Stimulated activated CD4-positive, alpha-beta T cell treated with anti-CD3 and anti-CD28 coated beads, Interleukin-4, amount 100 ng/mL, for 24 hours (primary cell): ENCODE measurements at regions not wholly inside any gene's neighbourhood (a gene's known extent, or its start where the extent isn't known, plus 50 kb on each side); places are given as distances from the start of the nearest gene placed in this dataset.
"Not testable (repeated sequence)": the region's sequence is repeated elsewhere in the genome, so short reads cannot be mapped to it uniquely, and the experiment has no call there.

Experiments
- DNase-seq: peaks from one replicate; pipeline ENCODE4 v3.0.0-alpha.2; 2020

DNA sequence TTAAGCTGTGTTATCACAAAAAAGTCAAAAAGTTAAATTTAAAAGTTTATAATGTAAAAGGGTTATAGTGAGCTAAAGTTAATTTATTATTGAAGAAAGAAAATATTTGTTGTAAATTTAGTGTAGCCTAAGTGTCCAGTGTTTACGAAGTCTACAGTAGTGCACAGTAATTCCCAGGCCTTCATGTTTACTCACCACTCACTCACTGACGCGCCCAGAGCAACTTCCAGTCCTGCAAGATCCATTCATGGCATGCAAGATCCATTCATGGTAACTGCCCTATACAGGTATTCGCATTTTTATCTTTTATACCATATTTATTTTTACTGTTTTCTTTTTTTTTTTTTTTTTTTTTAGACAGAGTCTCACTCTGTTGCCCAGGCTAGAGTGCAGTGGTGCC, 69.5 kb downstream of the TPRA1 start:
- no peak for DNase-seq

DNA sequence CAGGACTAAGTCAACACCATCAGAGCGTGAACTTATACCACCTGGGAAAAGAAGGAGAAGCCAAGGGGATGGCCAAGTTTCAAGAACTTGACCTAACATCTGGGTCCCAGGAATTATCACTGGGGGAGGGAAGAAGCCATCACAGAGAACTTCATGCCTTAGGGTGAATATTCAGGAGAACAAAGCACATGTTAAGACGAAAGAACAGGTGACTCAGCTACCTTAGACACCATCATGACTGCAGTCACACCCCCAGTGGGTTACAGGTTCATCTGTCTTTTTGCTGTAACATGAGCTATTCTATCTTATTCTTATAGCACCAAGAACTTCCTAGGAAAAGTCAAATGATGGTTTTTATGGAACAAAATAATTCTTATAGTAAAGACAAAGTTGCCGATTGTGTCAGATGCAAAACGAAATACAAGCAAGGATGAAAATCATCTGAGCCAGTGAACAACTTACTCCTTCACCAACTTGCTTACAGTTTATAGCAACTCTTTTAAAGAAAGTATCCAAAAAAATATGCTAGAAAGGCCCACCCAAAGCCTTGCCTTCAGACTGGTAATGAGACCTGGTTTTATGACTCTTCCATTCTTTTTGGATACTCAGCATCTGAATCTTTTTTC, 72.0 kb downstream of the TPRA1 start:
- no peak for DNase-seq

DNA sequence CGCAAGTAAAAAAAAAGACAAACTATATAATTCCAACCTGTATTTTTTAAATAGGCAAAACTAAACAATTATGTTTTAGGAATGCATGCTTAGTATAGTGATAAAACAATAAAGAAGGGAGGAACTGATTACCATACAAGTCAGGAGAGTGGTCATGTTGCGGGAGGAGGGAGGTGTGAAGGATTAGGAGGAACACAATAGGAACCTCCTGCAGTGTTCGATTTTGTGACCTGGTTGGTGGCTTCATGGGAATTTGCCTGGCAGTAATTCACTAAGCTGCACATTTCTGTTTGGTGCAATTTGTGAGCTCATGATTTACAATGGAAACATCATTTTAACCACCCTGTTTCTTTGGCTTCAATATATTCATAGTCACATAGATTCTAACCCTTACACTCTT, 78.3 kb downstream of the TPRA1 start:
- no peak for DNase-seq

DNA sequence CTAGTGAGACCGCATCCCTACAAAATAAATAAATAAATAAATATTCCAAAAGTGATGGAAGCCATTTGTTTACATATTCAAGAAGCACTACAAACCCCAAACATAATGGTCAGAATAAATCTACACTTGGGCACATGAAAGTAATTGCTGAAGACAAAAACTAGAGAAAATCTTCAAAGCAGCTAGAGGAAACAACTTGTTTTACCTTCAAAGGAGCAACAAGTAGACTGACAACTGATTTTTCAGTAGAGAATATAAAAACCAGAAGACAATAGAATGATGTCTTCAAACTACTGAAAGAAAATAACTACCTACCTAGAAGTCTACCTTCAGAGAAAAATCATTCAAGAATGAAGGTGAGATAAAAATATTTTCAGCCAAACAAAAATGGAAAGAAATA, 89.4 kb downstream of the TPRA1 start:
- DNase-seq: no peak

DNA sequence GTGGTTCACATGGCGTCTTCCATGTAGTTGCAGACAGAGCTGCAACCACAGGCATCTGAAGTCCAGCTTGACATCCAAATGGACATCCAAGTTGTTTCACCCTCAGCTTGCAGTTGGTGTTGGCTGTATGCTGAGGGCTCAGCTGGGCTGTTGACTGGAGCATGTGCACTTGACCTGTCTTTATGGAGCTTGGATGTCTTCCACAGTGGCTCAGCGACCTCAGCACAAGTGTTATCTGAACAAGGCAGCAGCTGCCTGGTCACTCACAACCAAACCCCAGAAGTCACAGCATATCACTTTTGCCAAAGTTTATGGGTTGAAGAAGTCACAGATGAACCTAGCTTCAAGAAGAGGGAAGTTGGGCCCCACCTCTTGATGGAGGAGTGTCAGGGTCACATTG, 92.9 kb downstream of the TPRA1 start:
- DNase-seq: no peak

DNA sequence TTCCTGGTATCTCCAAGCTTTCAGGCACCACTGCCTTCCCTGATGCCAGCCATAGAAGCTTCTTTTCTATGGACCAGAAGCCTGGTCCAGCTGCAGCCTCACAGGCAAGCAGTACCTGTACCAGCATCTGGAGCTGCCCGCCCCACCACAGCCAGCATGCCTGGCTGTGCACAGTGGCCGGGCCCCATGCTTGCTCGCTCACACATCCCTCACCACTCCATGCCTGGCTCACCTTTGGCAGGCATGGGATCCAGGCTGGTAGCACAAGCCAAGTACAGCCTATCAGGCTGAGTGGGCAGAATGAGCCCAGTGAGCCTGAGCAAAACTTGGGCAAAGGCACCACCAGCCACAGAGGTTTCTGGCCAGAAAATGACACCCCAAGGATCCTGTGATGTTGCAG, 93.4 kb downstream of the TPRA1 start:
- DNase-seq: no peak

DNA sequence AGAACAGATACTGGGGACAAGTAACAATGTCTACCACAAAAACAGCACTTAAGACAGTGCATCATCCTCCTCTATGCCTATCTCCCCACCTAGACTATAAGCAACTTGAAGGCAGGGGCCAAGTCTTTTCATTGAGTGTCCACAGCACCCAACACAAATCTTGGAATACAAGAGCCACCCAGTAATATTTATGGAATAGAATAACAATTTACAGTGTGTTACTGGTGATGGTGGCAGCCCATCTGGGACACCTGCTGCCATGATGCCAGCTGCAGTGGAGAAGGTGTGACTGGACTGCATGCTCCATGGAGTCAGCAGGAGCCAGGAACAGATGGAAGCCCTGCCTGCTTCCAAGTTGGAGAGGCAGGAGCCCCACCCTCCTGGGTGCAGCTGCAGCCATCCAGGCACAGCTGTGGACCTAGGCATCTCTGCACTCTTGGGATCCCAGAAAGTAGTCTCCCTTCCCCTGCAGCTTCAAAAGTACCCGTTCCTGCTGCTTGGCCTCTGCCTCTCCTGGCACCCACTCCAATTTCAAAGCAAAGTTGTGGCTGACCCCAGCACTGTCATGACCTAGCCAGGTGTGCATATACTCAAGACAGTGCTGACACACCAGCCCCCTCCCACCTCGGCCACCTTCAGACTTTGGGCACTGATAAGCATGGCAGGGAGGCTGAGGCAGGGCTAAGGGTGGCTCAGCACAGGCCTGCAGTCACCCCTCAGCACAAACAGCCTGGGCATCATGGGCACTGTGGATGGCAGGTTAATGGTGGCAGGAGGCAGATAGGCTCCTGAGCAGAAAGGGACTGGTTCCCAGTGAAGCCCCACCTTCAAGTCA, 94.5 kb downstream of the TPRA1 start:
- no peak for DNase-seq

DNA sequence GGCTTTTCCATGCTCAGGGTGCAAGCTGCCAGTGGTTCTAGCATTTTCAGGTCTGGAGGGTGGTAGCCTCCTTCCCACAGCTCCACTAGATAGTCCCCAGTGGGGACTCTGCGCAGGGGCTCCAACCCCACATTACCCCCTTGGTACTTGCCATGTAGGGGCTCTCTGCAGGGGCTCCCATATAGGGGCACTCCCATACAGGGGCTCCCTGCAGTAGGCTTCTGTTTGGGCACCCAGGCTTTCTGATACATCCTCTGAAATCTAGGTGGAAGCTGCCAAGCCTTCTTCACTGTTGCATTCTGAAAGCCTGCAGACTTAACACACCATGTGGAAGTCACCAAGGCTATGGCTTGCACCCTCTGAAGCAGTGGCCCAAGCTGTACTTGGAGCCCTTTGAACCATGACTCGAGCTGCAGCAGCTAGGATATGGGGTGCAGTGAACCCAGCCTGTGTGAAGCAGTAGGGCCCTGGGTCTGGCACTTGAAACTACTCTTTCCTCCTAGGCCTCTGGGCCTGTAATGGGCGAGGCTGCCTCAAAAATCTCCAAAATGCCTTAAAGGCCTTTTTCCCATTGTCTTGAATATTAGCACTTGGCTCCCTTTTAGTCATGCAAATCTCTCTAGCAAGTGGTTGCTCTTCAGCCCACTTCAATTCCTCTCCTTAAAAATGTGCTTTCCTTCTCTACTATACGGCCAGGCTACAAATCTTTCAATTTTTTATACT, 96.4 kb downstream of the TPRA1 start:
- no peak for DNase-seq

DNA sequence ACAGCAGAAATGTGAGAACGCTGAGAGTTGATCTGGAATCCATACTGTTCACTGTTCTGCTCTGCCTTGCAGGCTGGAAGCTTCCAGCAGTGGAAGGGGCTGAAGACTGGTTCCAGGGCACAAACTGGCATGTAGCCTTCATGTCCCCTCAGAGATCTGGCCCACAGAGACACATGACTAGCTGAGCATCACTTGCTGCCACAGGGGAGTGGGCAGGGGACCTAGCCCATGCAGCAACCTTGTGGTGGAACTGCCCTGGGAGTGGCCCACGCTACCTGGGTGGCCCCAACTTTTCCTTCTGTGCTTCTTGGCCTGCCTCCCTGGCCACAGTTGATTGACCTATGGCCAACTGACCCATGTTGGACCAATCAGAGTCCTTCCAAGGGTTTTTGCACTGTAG, 98.1 kb downstream of the TPRA1 start:
- DNase-seq: no peak

DNA sequence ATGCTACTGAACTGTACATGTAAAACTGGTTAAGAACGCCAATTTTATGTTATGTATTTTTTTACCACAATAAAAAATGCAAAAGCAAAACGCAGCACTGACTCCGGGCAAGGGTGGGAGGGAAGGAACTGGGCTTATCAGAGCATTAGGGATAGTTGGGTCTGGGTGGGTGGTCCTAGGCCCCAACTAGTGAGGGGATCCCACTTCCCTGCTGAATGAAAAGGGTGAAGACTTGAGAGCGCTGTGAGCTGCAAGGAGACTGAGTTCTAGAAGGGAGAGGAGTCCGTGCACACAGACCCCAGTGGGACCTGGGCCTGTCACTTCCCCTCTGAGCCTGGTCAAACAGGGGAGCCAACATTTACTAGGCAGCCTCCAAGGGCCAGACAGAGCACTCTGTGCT, 98.6 kb downstream of the TPRA1 start:
- no peak for DNase-seq

DNA sequence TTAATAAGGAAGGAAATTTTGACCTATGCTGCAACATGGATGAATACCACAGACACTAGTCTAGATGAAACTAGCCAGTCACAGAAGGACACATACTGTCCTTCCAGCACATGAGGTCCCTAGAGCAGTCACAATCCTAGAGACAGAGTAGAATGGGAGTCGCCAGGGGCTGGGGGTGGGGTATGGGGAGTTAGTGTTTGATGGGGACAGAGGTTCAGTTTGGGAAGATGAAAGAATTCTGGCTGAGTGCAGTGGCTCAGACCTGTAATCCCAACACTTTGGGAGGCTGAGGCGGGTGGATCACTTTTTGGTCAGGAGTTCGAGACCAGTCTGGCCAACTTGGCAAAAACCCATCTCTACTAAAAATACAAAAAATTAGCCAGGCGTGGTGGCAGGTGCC, 99.2 kb downstream of the TPRA1 start:
- DNase-seq: no peak

DNA sequence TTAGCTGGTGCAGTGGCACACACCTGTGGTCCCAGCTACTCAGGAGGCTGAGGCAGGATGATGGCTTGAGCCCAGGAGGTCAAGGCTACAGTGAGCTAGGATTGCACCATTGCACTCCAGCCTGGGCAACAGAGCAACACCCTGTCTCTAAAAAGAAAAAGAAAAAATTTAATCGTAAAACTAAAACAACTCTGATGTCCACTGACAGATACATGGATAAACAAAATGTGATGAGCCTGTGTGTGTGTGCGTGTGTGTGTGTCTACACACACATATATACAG, 99.6 kb downstream of the TPRA1 start:
- not testable (repeated sequence) for DNase-seq

DNA sequence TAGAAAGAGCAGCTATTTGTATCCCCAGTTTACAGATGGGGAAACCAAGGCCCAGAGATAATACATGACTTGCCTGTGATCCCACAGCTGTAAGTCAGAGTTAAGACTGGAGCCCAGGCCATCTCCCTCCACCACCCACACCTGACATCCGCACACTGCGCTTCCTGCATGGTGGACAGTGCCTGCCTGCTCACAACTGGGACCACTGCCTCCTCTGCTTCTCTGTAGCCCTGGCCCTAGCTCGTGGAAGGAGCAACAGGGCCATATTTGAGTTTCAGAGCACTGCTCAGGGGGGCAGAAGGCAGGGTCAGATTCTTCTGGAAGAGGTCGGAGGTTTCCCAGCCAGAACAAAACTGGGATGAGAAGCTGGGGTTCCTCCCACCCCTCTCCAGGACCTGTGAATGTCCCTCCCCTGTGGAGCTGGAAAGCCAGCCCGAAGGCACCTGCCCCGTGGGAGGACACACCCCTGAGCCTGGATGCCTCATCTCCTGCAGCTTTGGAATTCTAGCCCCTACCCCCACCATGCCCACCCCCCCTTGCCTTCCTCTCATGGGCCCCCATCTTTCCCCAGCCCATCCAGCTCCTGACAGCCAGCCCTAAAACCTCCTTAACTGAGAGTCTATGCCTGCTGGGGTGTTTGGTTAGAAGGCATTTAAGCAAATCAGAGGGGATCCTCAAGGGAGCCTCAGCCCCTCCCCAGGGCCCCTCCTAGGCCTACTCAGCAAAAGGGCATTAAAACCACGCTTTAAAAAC, 100.1 kb downstream of the TPRA1 start:
- no peak for DNase-seq

DNA sequence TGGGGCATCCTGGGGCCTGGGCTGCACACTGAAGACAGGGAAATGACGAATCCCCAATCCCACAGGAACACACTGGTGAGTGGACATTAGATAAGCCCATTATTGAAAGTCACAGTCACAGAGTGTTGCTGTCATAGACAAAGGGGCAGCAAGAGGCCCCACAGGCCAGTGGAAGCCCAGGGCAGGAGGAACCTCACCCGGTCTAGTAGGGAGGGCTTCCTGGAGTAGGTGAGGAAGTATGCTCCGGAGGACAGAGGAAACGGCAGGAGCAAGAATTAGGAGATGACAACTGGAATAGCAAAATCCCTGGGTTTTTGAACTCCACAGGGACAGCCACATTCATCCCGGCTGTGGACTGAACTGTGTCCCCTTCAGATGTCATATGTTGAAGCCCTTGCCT, 101.2 kb downstream of the TPRA1 start:
- no peak for DNase-seq

DNA sequence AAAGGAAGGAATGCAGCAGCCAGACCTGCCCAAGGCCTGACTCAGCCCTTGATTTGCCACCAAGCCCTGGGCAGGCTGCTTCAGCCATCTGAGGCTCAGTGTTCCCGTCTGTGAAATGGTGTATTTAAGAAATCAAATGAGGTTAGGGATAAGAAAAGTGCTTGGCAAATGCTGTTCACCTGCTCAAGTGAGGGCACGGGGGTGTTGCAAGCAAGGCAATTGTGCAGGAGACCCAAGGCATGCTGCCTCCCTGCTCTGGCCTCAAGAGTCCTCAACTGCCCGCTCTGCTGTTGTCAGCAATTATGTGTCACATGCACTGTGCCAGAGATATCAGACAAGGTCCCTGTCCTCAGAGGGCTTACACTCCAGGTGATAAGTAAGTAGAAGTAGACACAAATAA, 101.8 kb downstream of the TPRA1 start:
- no peak for DNase-seq

DNA sequence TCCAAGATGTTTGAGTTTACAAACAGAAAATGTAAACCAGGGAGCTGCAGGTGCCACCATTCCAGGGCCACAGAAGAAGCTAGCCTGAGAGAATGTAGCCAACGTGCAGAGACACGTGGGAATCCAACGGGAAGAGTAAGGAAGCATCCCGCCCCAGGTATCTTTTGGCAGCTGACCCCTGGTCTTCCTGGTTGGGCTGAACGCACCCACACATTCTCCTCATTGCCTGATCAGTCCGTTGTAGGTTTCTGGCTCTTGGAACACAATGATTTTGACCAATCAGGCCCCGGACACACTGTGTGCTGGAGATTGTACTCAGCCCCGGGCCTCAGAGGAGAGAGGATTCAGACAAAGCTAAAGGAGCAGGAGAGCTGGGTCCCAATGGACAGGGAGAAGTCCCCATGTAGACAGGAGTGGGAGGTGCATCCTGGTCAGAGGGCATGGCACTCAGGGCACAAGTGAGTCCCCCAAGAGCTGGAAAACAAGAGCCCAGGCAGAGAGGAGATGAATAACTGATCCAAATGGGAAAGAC, 102.3 kb downstream of the TPRA1 start:
- no peak for DNase-seq

DNA sequence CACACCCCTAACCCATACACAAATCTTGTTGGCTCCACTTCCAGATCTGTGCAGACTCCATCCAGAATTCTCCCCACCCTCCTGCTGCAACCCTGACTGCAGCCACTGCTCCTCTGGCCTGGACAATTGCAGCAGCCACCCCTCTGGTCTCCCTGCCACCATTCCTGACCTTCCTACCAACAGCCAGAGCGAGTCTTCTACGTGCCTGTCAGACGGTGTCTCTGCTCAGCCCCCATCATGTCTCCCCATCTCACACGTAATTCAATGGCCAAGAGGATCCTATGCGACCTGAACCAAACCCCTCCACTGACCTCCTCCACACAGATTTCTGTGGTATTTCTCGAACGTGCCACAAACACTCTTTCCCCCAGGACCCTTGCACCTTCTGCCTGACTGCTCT, 103.3 kb downstream of the TPRA1 start:
- DNase-seq: no peak

DNA sequence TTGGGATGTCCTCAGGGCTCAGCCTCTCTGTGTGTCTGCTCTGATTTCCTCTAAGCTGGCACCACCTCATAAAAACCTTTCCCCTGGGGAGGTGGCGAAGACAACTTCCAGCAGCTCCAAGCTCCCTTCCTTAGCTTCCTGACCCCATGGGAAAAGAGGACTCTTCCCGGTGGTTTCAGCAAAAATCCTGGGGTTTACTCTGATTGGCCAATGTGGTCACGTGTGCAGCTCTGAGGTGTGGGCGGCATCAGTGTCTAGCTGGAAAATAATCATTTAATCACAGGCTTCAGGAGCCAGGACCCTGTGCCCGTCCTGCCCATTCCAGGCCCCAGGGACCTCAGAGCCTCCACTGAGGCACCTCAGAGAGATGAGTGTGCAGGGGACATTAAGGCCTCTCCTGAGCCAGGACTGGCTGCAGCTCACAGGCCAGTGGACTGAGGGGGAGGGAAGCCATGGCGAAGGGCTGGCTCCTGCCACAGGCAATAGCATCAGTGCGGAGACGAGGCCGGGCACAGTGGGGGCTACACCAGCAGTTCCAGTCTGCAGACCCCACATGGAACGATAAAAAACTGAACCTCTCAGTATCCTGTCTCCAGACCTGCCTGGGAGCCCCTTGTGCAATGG, 104.1 kb downstream of the TPRA1 start:
- DNase-seq: no peak

DNA sequence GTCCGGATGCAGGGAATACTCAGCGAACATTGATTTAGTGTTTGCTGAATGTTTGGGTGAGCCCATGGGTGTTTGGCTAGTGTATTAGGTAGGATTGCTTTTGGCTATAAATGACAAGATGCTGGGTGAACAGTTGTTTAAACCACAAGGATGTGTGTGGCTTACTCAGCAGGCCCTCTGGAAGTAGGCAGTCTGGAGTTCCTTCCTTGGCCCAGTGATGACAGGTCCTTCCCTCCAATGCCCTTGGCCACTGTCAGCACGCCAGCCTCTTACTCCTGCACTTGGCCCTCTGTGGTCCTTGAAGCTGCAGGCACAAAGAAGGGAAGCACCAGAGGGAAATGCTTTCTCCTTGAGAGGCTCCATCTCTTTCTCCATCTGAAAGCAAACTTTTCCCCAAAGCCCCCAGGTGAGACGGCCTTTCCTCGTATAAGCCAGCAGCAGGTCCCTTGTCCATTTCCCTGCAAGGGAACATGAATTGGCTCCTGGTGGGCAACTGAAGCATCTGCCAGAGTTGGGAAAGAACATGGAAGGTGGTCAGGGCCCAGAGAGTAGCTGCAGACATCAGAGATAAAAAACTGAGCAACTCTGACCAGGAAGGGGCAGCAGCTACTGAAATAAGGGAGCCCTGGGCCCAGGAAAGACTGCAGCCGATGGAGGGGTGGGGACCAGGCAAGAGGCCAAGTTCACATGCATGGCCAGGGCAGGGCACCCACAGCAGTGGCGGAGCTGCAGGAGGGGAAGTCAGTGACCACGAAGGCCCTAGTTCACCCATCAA, 105.0 kb downstream of the TPRA1 start:
- DNase-seq: no peak

DNA sequence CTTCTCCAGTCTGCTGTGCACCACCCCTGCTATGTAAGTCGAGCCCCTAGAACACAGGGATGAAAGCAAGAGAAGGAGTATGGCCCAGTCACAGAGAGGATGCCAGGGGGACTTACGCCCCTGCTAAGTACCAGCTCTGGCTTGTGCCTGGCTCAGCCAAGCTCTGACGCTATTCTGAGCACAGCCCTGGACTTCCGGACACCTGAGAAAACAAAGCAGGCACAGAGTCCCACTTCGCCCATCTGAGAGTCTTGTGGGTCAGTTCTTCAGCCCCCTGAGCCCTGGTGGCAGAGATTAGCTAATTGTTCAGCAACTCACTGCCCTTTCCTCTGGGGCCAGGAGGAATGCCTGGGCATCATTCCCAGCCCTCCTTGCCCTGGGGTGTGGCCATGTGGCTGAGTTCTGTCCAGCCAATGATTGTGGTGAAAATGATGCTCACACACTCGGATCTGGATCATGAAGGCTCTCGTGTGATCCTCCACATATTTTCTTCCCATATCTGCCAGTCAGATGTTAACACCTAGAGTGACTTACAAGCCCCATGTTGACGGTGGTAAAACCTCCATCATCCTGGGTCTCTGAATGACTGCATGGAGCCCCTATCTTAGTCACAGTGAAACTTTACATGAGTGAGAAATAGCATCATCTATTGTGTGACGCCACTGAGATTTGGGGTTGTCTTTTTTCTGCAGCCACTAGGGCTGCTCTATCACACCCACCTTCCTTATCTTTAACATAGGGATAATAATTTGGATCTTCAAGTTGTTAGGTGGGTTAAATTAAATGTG, 105.7 kb downstream of the TPRA1 start:
- DNase-seq: no peak

DNA sequence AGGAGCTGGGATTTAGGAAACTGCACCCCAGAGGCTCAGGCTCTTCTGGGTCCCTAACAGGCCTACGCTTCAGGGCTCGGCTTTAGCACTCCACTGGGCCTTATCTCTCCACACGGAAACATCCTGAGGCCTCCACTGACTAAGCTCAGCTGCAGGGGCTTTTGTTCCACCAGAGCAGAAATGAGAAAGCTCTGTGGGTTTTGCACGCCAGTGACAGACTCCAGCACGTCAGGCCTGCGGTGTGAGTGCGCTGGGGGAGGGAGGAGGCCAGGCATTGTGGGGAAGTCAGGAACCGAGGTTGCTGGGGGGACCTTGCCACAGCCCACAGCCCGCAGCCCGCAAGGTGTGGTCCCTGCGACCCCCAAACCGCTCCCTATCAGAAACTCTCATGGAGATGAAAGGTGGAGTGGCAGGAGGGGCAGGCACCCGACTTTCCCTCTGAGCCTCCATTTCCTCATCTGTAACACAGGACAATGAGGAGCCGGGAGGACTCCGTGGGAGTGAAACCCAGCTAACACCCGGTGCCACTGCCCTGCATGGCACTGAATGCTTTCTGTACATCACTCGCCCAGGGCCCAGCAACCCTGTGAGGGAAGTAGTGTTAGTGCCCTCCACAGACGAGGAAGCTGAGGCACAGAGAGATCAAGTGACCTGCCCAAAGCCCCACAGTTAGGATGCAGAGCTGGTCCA, 106.5 kb downstream of the TPRA1 start:
- DNase-seq: peak; percentile 33
